Endothelial cell of umbilical vein (primary cell): ENCODE measurements at regions not wholly inside any gene's neighbourhood (a gene's known extent, or its start where the extent isn't known, plus 50 kb on each side); places are given as distances from the start of the nearest gene placed in this dataset.

Source experiments
- BruUV-seq: library from RNA; stranded (reverse); fragments of 400-500 nt; replicated peaks from 2 replicates; lab custom pipeline; 2021; lab: Mats Ljungman, UMichigan
- CTCF ChIA-PET: fragments of 300-600, 350-600 bp; sonication (Branson Sonifier 250); formaldehyde crosslinking; loops from one replicate; lab custom pipeline; 2021; ENCODE audit warnings: antibody characterized with exemption, inconsistent platforms; lab: Charles Lee
- POLR2A ChIA-PET: fragments of 300-600, 350-600 bp; sonication (Branson Sonifier 250); formaldehyde crosslinking; loops from one replicate; lab custom pipeline; 2021; ENCODE audit warnings: antibody characterized with exemption, inconsistent platforms; lab: Charles Lee
- DNase-seq: peaks from one replicate; pipeline ENCODE4 v3.0.0-alpha.2; 2011; ENCODE audit warnings: low read depth, low spot score
- FAIRE-seq: peaks from 2 replicates; lab custom pipeline; 2011; peaks lifted over from hg19 to GRCh38; lab: Jason Lieb, UNC
- H2AFZ ChIP-seq: 2 replicates; pipeline ENCODE4 v1.6.0; 2012; ENCODE audit warnings: low read depth, low read length, control low read depth, inconsistent platforms
- H3K27ac ChIP-seq: 2 replicates; pipeline ENCODE4 v1.5.1; 2011; ENCODE audit warnings: low read depth, mild to moderate bottlenecking, control low read depth, low read length, moderate library complexity; ENCODE audit not compliant: insufficient read depth
- H3K27me3 ChIP-seq, 2 experiments: 2 replicates each; pipeline versions ENCODE4 v1.6.0 to v1.6.1; 2011; ENCODE audit warnings: low read length in 2 of 2, mixed read lengths in 1 of 2; ENCODE audit not compliant: control insufficient read depth in 2 of 2, insufficient read depth in 2 of 2
- H3K36me3 ChIP-seq, 2 experiments: 2 replicates in 1 of 2; 3 replicates in 1 of 2; pipeline ENCODE4 v1.5.1; 2011; ENCODE audit warnings: low read length in 2 of 2, mild to moderate bottlenecking in 1 of 2, moderate library complexity in 1 of 2; ENCODE audit not compliant: control insufficient read depth in 2 of 2, insufficient read depth in 2 of 2; ENCODE audit errors: extremely low read depth in 1 of 2
- H3K4me1 ChIP-seq: 3 replicates; pipeline ENCODE4 v1.5.1; 2011; ENCODE audit warnings: mild to moderate bottlenecking, low read length; ENCODE audit not compliant: control insufficient read depth, insufficient read depth; ENCODE audit errors: extremely low read depth
- H3K4me2 ChIP-seq: 2 replicates; pipeline ENCODE4 v1.6.1; 2011; ENCODE audit warnings: low read length, control low read depth, mixed read lengths; ENCODE audit not compliant: insufficient read depth
- H3K4me3 ChIP-seq, 3 experiments: fragments of 200-600 bp in 1 of 3; sonication (generic), shearing (Covaris generic) in 1 of 3; replicated peaks in 1 of 3; 2 replicates each; pipeline ENCODE4 v1.5.1; 2011 to 2016; ENCODE audit warnings: control low read depth in 3 of 3, low read length in 3 of 3, mild to moderate bottlenecking in 2 of 3, inconsistent platforms in 1 of 3, low read depth in 1 of 3, moderate library complexity in 1 of 3; ENCODE audit not compliant: insufficient read depth in 1 of 3
- H3K79me2 ChIP-seq: 2 replicates; pipeline ENCODE4 v1.6.0; 2012; ENCODE audit warnings: low read length, inconsistent platforms; ENCODE audit not compliant: control insufficient read depth, insufficient read depth
- H3K9ac ChIP-seq: replicated peaks from 2 replicates; pipeline ENCODE3; 2011; ENCODE audit warnings: low read length, control low read depth; ENCODE audit not compliant: insufficient read depth; ENCODE audit errors: extremely low read depth
- H3K9me1 ChIP-seq: replicated peaks from 3 replicates; pipeline ENCODE4 v1.6.0; 2011; ENCODE audit warnings: mild to moderate bottlenecking, low read length; ENCODE audit not compliant: control insufficient read depth, insufficient read depth; ENCODE audit errors: extremely low read depth
- H3K9me3 ChIP-seq: replicated peaks from 2 replicates; pipeline ENCODE4 v1.5.1; 2012; ENCODE audit warnings: low read length, inconsistent platforms; ENCODE audit not compliant: control insufficient read depth, insufficient read depth
- H4K20me1 ChIP-seq: replicated peaks from 2 replicates; pipeline ENCODE3; 2011; ENCODE audit warnings: mild to moderate bottlenecking, low read length; ENCODE audit not compliant: control insufficient read depth, insufficient read depth; ENCODE audit errors: extremely low read depth
- EZH2 ChIP-seq: IDR thresholded peaks from 2 replicates; pipeline ENCODE4 v1.6.1; 2012; ENCODE audit warnings: borderline replicate concordance, low read depth, mild to moderate bottlenecking, moderate library complexity, low read length, inconsistent platforms; ENCODE audit not compliant: severe bottlenecking
- FOS ChIP-seq: IDR thresholded peaks from 2 replicates; pipeline ENCODE4 v1.6.1; 2011; ENCODE audit warnings: mild to moderate bottlenecking, low read length, moderate library complexity, borderline replicate concordance; ENCODE audit not compliant: insufficient read depth
- GATA2 ChIP-seq: IDR thresholded peaks from 2 replicates; pipeline ENCODE4 v1.7.0; 2011; ENCODE audit warnings: low read depth, mild to moderate bottlenecking, moderate library complexity, mixed read lengths, low read length; ENCODE audit not compliant: insufficient read length, insufficient read depth
- JUN ChIP-seq: IDR thresholded peaks from 2 replicates; pipeline ENCODE4 v1.6.1; 2011; ENCODE audit warnings: borderline replicate concordance, low read depth; ENCODE audit not compliant: insufficient read length, insufficient read depth
- MYC ChIP-seq: IDR thresholded peaks from one replicate; pipeline ENCODE4 v1.6.1; 2011; ENCODE audit warnings: mild to moderate bottlenecking, low read depth, low read length
- POLR2A ChIP-seq: IDR thresholded peaks from 2 replicates; pipeline ENCODE4 v1.6.1; 2012; ENCODE audit warnings: low read depth, mild to moderate bottlenecking, control low read depth, low read length
- POLR2AphosphoS5 ChIP-seq: IDR thresholded peaks from 2 replicates; pipeline ENCODE4 v1.6.1; 2012; ENCODE audit warnings: low read depth, mild to moderate bottlenecking, control low read depth, low read length, moderate library complexity; ENCODE audit not compliant: insufficient read depth
- dilution Hi-C: fragments of 300-500 bp; cut with MboI; formaldehyde crosslinking; loops from one replicate; pipeline ENCODE4 v1.15.0; 2019; ENCODE audit warnings: low sequenced_read_pairs; ENCODE audit not compliant: extremely low pct_ligation_motif_present
- intact Hi-C: fragments of 100-400 bp; cut with micrococcal nuclease; formaldehyde crosslinking; loops from one replicate; pipeline ENCODE4 v1.10.0; 2022
- TF ChIP-seq, protein P1 (sequence below), 2 donors: IDR thresholded peaks; 1 replicate in 1 of 2; 2 replicates in 1 of 2; pipeline ENCODE4 v1.5.1; 2011; ENCODE audit warnings: low read length in 2 of 2, mild to moderate bottlenecking in 2 of 2, moderate library complexity in 2 of 2, control low read depth in 1 of 2, inconsistent platforms in 1 of 2, low read depth in 1 of 2; ENCODE audit not compliant: insufficient read depth in 1 of 2; ENCODE audit errors: extremely low read depth in 1 of 2
- TF ChIP-seq, protein P2 (sequence below): IDR thresholded peaks from 2 replicates; pipeline ENCODE4 v1.6.1; 2011; ENCODE audit not compliant: insufficient read depth, insufficient read length

DNA sequence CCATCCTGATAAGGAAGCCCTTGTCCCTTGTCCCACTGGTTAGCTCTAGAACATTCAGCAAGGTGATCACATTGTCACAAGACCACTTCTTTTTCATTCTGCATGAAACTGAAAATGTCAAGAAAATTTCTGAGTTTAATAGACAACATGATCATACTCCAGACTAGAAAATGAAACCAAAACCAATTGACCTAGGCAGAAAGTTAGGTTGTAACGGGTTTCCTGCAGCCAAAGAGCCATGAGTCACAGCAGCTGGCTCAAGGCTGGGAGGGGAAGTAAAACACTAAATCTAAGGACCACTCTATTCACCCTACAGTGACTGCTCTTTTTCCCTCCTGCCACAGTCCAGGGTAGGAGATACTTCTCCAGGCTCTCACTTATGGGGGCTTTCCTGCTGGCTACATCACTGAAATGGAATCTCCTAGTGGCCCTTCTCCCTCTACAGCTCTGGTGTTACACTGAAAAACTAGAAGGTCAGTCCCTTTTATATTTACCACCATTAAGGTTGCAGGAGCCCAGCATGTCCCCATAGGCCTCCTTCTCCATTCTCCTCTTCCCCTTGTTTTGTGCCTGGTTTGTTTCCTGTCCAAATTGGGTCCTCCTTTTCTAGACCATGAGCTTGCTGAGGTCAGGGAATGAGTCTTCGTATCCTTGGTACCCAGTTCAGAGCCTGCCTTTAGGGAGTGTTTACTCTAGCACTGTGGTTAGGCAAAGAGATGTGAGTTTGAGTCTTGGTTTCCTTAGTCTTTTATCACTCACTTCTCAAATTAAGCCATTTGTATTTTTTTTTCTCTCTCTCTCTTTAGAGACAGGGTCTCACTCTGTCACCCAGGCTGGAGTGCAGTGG, 236.5 kb upstream of the JUN start:
- dilution Hi-C loops (no loop called here), intact Hi-C loops (loop anchor here (1.0 to 2.0 kb wide), 4 partner anchors 42 to 206 kb away; no protein-coding TSS in a partner anchor)
- Histone ChIP-seq H3K27me3 (no peaks in the 10 kb centered on the region), H3K27ac (peak overlapping the region; percentile 65), H3K4me1 (peaks cover 31% of the 10 kb centered on the region), H3K36me3 (no peaks in the 10 kb centered on the region), H3K4me2 (peak overlapping the region; percentile 87), H4K20me1 (no peaks in the 10 kb centered on the region), H3K9me3 (no peaks in the 10 kb centered on the region), H3K4me3 (peak overlapping the region in 1 of 3 experiments; percentile 56), H2AFZ (peak overlapping the region; percentile 96), H3K79me2 (no peaks in the 10 kb centered on the region), H3K9ac (peak overlapping the region; percentile 56), H3K9me1 (no peaks in the 10 kb centered on the region)
- TF ChIP-seq MYC, result no peak
- TF ChIP-seq POLR2AphosphoS5, result no peak
- TF ChIP-seq GATA2, result no peak
- TF ChIP-seq, protein P1, sequence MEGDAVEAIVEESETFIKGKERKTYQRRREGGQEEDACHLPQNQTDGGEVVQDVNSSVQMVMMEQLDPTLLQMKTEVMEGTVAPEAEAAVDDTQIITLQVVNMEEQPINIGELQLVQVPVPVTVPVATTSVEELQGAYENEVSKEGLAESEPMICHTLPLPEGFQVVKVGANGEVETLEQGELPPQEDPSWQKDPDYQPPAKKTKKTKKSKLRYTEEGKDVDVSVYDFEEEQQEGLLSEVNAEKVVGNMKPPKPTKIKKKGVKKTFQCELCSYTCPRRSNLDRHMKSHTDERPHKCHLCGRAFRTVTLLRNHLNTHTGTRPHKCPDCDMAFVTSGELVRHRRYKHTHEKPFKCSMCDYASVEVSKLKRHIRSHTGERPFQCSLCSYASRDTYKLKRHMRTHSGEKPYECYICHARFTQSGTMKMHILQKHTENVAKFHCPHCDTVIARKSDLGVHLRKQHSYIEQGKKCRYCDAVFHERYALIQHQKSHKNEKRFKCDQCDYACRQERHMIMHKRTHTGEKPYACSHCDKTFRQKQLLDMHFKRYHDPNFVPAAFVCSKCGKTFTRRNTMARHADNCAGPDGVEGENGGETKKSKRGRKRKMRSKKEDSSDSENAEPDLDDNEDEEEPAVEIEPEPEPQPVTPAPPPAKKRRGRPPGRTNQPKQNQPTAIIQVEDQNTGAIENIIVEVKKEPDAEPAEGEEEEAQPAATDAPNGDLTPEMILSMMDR (IDR thresholded peaks at IDR 0.05; ENCODE audit: extremely low read depth in 1 of 2, insufficient read depth in 1 of 2, low read depth in 1 of 2, low read length in 2 of 2), result no peak
- TF ChIP-seq POLR2A, result no peak
- peak; percentile 89 for TF ChIP-seq FOS
- TF ChIP-seq JUN, result peak; percentile 59
- TF ChIP-seq, protein P2, sequence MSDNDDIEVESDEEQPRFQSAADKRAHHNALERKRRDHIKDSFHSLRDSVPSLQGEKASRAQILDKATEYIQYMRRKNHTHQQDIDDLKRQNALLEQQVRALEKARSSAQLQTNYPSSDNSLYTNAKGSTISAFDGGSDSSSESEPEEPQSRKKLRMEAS, result no peak
- TF ChIP-seq EZH2, result no peak
- FAIRE-seq (peak; percentile 99), DNase-seq (peak; percentile 87)
- BruUV-seq, result TSS peak; percentile 49
- ChIA-PET CTCF (interaction anchor here (1.5 kb wide), 1 partner anchor 125 kb away, joined by 4 read pairs; no protein-coding TSS in a partner anchor), POLR2A (interaction anchor here (0.7 kb wide), 1 partner anchor 130 kb away, joined by 4 read pairs; no protein-coding TSS in a partner anchor)
